ENCODE measurements at regions not wholly inside any gene's neighbourhood (a gene's known extent, or its start where the extent isn't known, plus 50 kb on each side); places are given as distances from the start of the nearest gene placed in this dataset.

- DNase-seq (no peak), ATAC-seq (no peak)
- Mint-ChIP-seq H3K27me3 (peaks cover 2% of the 10 kb centered on the region), H3K27ac (no peak overlapping the region), H3K4me1 (no peaks in the 10 kb centered on the region), H3K36me3 (no peaks in the 10 kb centered on the region), H3K9me3 (ENCODE audit: low read depth) (no peaks in the 10 kb centered on the region), H3K4me3 (no peak overlapping the region)
- CTCF ChIA-PET, result no interaction called here
Observed at GRCh38 chr17:79286440-79286839, 211.8 kb downstream of the ENGASE start.

GRCh38 chr17:79285973-79286372 is 211.3 kb downstream of the ENGASE start:
- CTCF ChIA-PET, result no interaction called here
- no peaks in the 10 kb centered on the region for H3K4me1 Mint-ChIP-seq
- ATAC-seq (no peak), DNase-seq (no peak)
- no peaks in the 10 kb centered on the region for H3K36me3 Mint-ChIP-seq
- no peak overlapping the region for H3K27ac Mint-ChIP-seq
- H3K27me3 Mint-ChIP-seq, result peaks cover 2% of the 10 kb centered on the region
- no peak overlapping the region for H3K4me3 Mint-ChIP-seq
- H3K9me3 Mint-ChIP-seq (ENCODE audit: low read depth), result no peaks in the 10 kb centered on the region

- no peak overlapping the region for H3K4me3 Mint-ChIP-seq
- CTCF ChIA-PET, result interaction anchor here (0.7 kb wide), 1 partner anchor 252 kb away, joined by 3 read pairs; no protein-coding TSS in a partner anchor
- H3K9me3 Mint-ChIP-seq (ENCODE audit: low read depth), result no peaks in the 10 kb centered on the region
- no peaks in the 10 kb centered on the region for H3K4me1 Mint-ChIP-seq
- no peak for DNase-seq
- ATAC-seq, result no peak
- no peaks in the 10 kb centered on the region for H3K36me3 Mint-ChIP-seq
- no peaks in the 10 kb centered on the region for H3K27me3 Mint-ChIP-seq
- no peak overlapping the region for H3K27ac Mint-ChIP-seq
Observed at GRCh38 chr17:79282294-79282693, 207.7 kb downstream of the ENGASE start.

- H3K9me3 Mint-ChIP-seq (ENCODE audit: low read depth), result no peaks in the 10 kb centered on the region
- H3K27me3 Mint-ChIP-seq, result no peaks in the 10 kb centered on the region
- H3K4me1 Mint-ChIP-seq, result no peaks in the 10 kb centered on the region
- no peak overlapping the region for H3K27ac Mint-ChIP-seq
- H3K4me3 Mint-ChIP-seq, result no peak overlapping the region
- DNase-seq (no peak), ATAC-seq (no peak)
- CTCF ChIA-PET, result no interaction called here
- no peaks in the 10 kb centered on the region for H3K36me3 Mint-ChIP-seq
Observed at GRCh38 chr17:79281803-79282202, 207.2 kb downstream of the ENGASE start.

GRCh38 chr17:79280866-79281572 is 206.4 kb downstream of the ENGASE start:
- CTCF ChIA-PET, result no interaction called here

GRCh38 chr17:79280010-79280409 is 205.4 kb downstream of the ENGASE start:
- no peak overlapping the region for H3K4me3 Mint-ChIP-seq
- no peaks in the 10 kb centered on the region for H3K27me3 Mint-ChIP-seq
- H3K9me3 Mint-ChIP-seq (ENCODE audit: low read depth), result no peaks in the 10 kb centered on the region
- H3K27ac Mint-ChIP-seq, result no peak overlapping the region
- CTCF ChIA-PET, result no interaction called here
- H3K4me1 Mint-ChIP-seq, result no peaks in the 10 kb centered on the region
- ATAC-seq, result no peak
- H3K36me3 Mint-ChIP-seq, result no peaks in the 10 kb centered on the region
- DNase-seq, result no peak

More at GRCh38 chr17:79280866-79281572, 206.4 kb downstream of the ENGASE start:
- DNase-seq, result no peak
- no peak for ATAC-seq
- Mint-ChIP-seq H3K36me3 (no peaks in the 10 kb centered on the region), H3K9me3 (ENCODE audit: low read depth) (no peaks in the 10 kb centered on the region), H3K4me1 (no peaks in the 10 kb centered on the region), H3K27ac (no peak overlapping the region), H3K4me3 (no peak overlapping the region), H3K27me3 (no peaks in the 10 kb centered on the region)

GRCh38 chr17:79279320-79279719 is 204.7 kb downstream of the ENGASE start:
- Mint-ChIP-seq H3K4me1 (no peaks in the 10 kb centered on the region), H3K27me3 (no peaks in the 10 kb centered on the region), H3K9me3 (ENCODE audit: low read depth) (no peaks in the 10 kb centered on the region), H3K36me3 (no peaks in the 10 kb centered on the region), H3K27ac (no peak overlapping the region), H3K4me3 (no peak overlapping the region)
- DNase-seq, result no peak
- CTCF ChIA-PET, result no interaction called here
- no peak for ATAC-seq

- no peaks in the 10 kb centered on the region for H3K9me3 Mint-ChIP-seq (ENCODE audit: low read depth)
- H3K4me1 Mint-ChIP-seq, result no peaks in the 10 kb centered on the region
- H3K27ac Mint-ChIP-seq, result no peak overlapping the region
- H3K4me3 Mint-ChIP-seq, result no peak overlapping the region
- CTCF ChIA-PET, result no interaction called here
- H3K36me3 Mint-ChIP-seq, result no peaks in the 10 kb centered on the region
- no peaks in the 10 kb centered on the region for H3K27me3 Mint-ChIP-seq
- DNase-seq (no peak), ATAC-seq (no peak)
Observed at GRCh38 chr17:79276821-79277220, 202.2 kb downstream of the ENGASE start.

- Mint-ChIP-seq H3K27me3 (peaks cover 6% of the 10 kb centered on the region), H3K4me1 (no peaks in the 10 kb centered on the region), H3K27ac (no peak overlapping the region), H3K36me3 (no peaks in the 10 kb centered on the region), H3K4me3 (no peak overlapping the region), H3K9me3 (ENCODE audit: low read depth) (no peaks in the 10 kb centered on the region)
- CTCF ChIA-PET, result no interaction called here
- ATAC-seq, result no peak
- DNase-seq, result no peak
Observed at GRCh38 chr17:79273660-79274059, 199.0 kb downstream of the ENGASE start.

GRCh38 chr17:79272666-79273219 is 198.1 kb downstream of the ENGASE start:
- Mint-ChIP-seq H3K4me3 (no peak overlapping the region), H3K27me3 (peaks cover 6% of the 10 kb centered on the region), H3K9me3 (ENCODE audit: low read depth) (no peaks in the 10 kb centered on the region), H3K27ac (no peak overlapping the region), H3K4me1 (no peaks in the 10 kb centered on the region), H3K36me3 (no peaks in the 10 kb centered on the region)
- CTCF ChIA-PET, result no interaction called here
- no peak for DNase-seq
- no peak for ATAC-seq

- Mint-ChIP-seq H3K36me3 (no peaks in the 10 kb centered on the region), H3K9me3 (ENCODE audit: low read depth) (no peaks in the 10 kb centered on the region), H3K27me3 (peaks cover 6% of the 10 kb centered on the region), H3K4me1 (no peaks in the 10 kb centered on the region), H3K27ac (no peak overlapping the region), H3K4me3 (no peak overlapping the region)
- no peak for DNase-seq
- CTCF ChIA-PET, result no interaction called here
- ATAC-seq, result no peak
Observed at GRCh38 chr17:79272220-79272619, 197.6 kb downstream of the ENGASE start.

GRCh38 chr17:79269620-79270019 is 195.0 kb downstream of the ENGASE start:
- DNase-seq, result no peak
- H3K4me3 Mint-ChIP-seq, result no peak overlapping the region
- no peaks in the 10 kb centered on the region for H3K36me3 Mint-ChIP-seq
- CTCF ChIA-PET, result no interaction called here
- no peak overlapping the region for H3K27ac Mint-ChIP-seq
- no peak for ATAC-seq
- peaks cover 6% of the 10 kb centered on the region for H3K27me3 Mint-ChIP-seq
- no peaks in the 10 kb centered on the region for H3K4me1 Mint-ChIP-seq
- H3K9me3 Mint-ChIP-seq (ENCODE audit: low read depth), result no peaks in the 10 kb centered on the region

GRCh38 chr17:79263191-79263590 is 188.6 kb downstream of the ENGASE start:
- H3K27ac Mint-ChIP-seq, result no peak overlapping the region
- H3K4me1 Mint-ChIP-seq, result no peaks in the 10 kb centered on the region
- DNase-seq, result no peak
- ATAC-seq, result no peak
- no peaks in the 10 kb centered on the region for H3K36me3 Mint-ChIP-seq
- CTCF ChIA-PET, result no interaction called here
- no peaks in the 10 kb centered on the region for H3K9me3 Mint-ChIP-seq (ENCODE audit: low read depth)
- H3K4me3 Mint-ChIP-seq, result no peak overlapping the region
- no peaks in the 10 kb centered on the region for H3K27me3 Mint-ChIP-seq

- Mint-ChIP-seq H3K27ac (no peak overlapping the region), H3K27me3 (no peaks in the 10 kb centered on the region), H3K4me3 (no peak overlapping the region), H3K36me3 (no peaks in the 10 kb centered on the region), H3K9me3 (ENCODE audit: low read depth) (no peaks in the 10 kb centered on the region), H3K4me1 (no peaks in the 10 kb centered on the region)
- DNase-seq (no peak), ATAC-seq (no peak)
- CTCF ChIA-PET, result no interaction called here
Observed at GRCh38 chr17:79262624-79263023, 188.0 kb downstream of the ENGASE start.
